ENCODE measurements at regions not wholly inside any gene's neighbourhood (a gene's known extent, or its start where the extent isn't known, plus 50 kb on each side); places are given as distances from the start of the nearest gene placed in this dataset.

GRCh38 chr12:46445093-46445492 is 72.5 kb upstream of the SLC38A2 start:
- no peak overlapping the region for H3K27ac Mint-ChIP-seq
- DNase-seq (ENCODE audit: low spot score, unreplicated experiment): no peak
- H3K4me1 Mint-ChIP-seq (ENCODE audit: low read depth): peaks cover 7% of the 10 kb centered on the region
- no peaks in the 10 kb centered on the region for H3K9me3 Mint-ChIP-seq (ENCODE audit: low read depth)
- H3K27me3 Mint-ChIP-seq: no peaks in the 10 kb centered on the region
- H3K36me3 Mint-ChIP-seq (ENCODE audit: insufficient read depth): no peaks in the 10 kb centered on the region
- TF ChIP-seq, protein P1, sequence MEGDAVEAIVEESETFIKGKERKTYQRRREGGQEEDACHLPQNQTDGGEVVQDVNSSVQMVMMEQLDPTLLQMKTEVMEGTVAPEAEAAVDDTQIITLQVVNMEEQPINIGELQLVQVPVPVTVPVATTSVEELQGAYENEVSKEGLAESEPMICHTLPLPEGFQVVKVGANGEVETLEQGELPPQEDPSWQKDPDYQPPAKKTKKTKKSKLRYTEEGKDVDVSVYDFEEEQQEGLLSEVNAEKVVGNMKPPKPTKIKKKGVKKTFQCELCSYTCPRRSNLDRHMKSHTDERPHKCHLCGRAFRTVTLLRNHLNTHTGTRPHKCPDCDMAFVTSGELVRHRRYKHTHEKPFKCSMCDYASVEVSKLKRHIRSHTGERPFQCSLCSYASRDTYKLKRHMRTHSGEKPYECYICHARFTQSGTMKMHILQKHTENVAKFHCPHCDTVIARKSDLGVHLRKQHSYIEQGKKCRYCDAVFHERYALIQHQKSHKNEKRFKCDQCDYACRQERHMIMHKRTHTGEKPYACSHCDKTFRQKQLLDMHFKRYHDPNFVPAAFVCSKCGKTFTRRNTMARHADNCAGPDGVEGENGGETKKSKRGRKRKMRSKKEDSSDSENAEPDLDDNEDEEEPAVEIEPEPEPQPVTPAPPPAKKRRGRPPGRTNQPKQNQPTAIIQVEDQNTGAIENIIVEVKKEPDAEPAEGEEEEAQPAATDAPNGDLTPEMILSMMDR (IDR thresholded peaks at IDR 0.05; ENCODE audit: unreplicated experiment): no peak
- no peak overlapping the region for H3K4me3 Mint-ChIP-seq (ENCODE audit: low read depth)

GRCh38 chr12:46443594-46444263 is 71.2 kb upstream of the SLC38A2 start:
- no peak for DNase-seq (ENCODE audit: low spot score, unreplicated experiment)
- Mint-ChIP-seq H3K36me3 (ENCODE audit: insufficient read depth) (no peaks in the 10 kb centered on the region), H3K9me3 (ENCODE audit: low read depth) (no peaks in the 10 kb centered on the region), H3K27me3 (no peaks in the 10 kb centered on the region), H3K4me1 (ENCODE audit: low read depth) (peaks cover 3% of the 10 kb centered on the region), H3K27ac (no peak overlapping the region), H3K4me3 (ENCODE audit: low read depth) (no peak overlapping the region)
- TF ChIP-seq, protein P1 (IDR thresholded peaks at IDR 0.05; ENCODE audit: unreplicated experiment): no peak

DNA sequence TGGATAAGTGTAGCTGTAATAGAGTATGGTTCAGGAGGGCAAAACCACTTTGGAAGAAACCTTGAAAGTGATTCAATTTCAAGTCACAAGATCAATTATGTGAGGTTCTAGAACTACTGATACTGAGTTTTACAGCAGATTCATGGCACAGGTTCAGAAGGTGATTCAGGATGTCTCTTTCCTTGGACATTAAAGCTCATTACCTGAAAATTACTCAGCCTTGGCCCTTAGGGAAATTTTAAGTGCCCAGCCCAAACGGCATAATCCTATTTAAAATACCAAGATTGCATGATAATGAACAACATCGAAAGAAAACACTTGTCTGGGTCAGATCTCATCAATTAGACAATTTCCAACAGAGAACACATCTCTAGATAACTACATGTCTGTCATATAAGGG is 70.2 kb upstream of the SLC38A2 start:
- no peak for DNase-seq (ENCODE audit: low spot score, unreplicated experiment)
- Mint-ChIP-seq H3K27me3 (no peaks in the 10 kb centered on the region), H3K4me1 (ENCODE audit: low read depth) (peaks cover 3% of the 10 kb centered on the region), H3K36me3 (ENCODE audit: insufficient read depth) (no peaks in the 10 kb centered on the region), H3K9me3 (ENCODE audit: low read depth) (no peaks in the 10 kb centered on the region), H3K27ac (no peak overlapping the region), H3K4me3 (ENCODE audit: low read depth) (no peak overlapping the region)
- TF ChIP-seq, protein P1 (IDR thresholded peaks at IDR 0.05; ENCODE audit: unreplicated experiment): no peak

DNA sequence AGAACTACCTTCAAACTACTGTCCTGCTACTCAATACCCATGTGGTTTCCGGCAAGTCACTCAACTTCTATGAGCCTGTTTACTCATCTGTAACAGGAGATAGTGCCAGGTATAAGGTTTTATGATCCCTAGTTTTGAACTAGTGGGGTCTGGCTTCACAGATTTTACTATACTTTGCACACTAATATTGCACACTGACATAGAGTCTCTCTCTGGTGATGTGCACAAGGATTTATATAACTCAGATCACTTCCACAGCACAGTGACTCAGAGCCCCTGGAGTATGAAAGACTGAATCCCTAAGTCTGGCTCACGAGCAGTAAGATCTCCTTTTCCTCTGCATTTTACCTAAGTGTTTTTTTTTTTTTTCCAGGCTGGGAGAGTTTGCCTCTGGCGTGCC is 69.7 kb upstream of the SLC38A2 start:
- H3K27me3 Mint-ChIP-seq: no peaks in the 10 kb centered on the region
- no peaks in the 10 kb centered on the region for H3K36me3 Mint-ChIP-seq (ENCODE audit: insufficient read depth)
- no peak overlapping the region for H3K27ac Mint-ChIP-seq
- no peak for DNase-seq (ENCODE audit: low spot score, unreplicated experiment)
- no peaks in the 10 kb centered on the region for H3K9me3 Mint-ChIP-seq (ENCODE audit: low read depth)
- H3K4me3 Mint-ChIP-seq (ENCODE audit: low read depth): no peak overlapping the region
- H3K4me1 Mint-ChIP-seq (ENCODE audit: low read depth): peaks cover 3% of the 10 kb centered on the region
- TF ChIP-seq, protein P1 (IDR thresholded peaks at IDR 0.05; ENCODE audit: unreplicated experiment): no peak

- TF ChIP-seq, protein P1 (IDR thresholded peaks at IDR 0.05; ENCODE audit: unreplicated experiment): no peak
- no peak overlapping the region for H3K27ac Mint-ChIP-seq
- H3K9me3 Mint-ChIP-seq (ENCODE audit: low read depth): no peaks in the 10 kb centered on the region
- H3K36me3 Mint-ChIP-seq (ENCODE audit: insufficient read depth): no peaks in the 10 kb centered on the region
- DNase-seq (ENCODE audit: low spot score, unreplicated experiment): no peak
- no peak overlapping the region for H3K4me3 Mint-ChIP-seq (ENCODE audit: low read depth)
- no peaks in the 10 kb centered on the region for H3K4me1 Mint-ChIP-seq (ENCODE audit: low read depth)
- no peaks in the 10 kb centered on the region for H3K27me3 Mint-ChIP-seq
Observed at GRCh38 chr12:46439793-46440511, 67.4 kb upstream of the SLC38A2 start.

Measured in progenitor cell of endocrine pancreas (in vitro differentiated cells).